IMR-90 (cell line): ENCODE measurements at regions not wholly inside any gene's neighbourhood (a gene's known extent, or its start where the extent isn't known, plus 50 kb on each side); places are given as distances from the start of the nearest gene placed in this dataset.

Experiments used
- ATAC-seq: fragments of 200-7000 bp; cut with Tn5 transposase; 2 replicates; pipeline ENCODE4 v1.9.1; 2020; ENCODE audit warnings: low read depth, mild to moderate bottlenecking, moderate library complexity
- BruUV-seq: library from RNA; stranded (reverse); fragments of 400-500 nt; replicated peaks from 2 replicates; lab custom pipeline; 2021; lab: Mats Ljungman, UMichigan
- CTCF ChIA-PET: fragments of 300-600 bp; formaldehyde crosslinking; extraction: SDS; loops from one replicate; lab custom pipeline; 2021; ENCODE audit warnings: antibody characterized with exemption; lab: Yijun Ruan, JAX
- POLR2A ChIA-PET: fragments of 300-600 bp; sonication (Branson Sonifier 250); formaldehyde crosslinking; loops from one replicate; lab custom pipeline; 2022; ENCODE audit warnings: antibody characterized with exemption; ENCODE audit not compliant: unreplicated experiment; lab: Charles Lee
- DNase-seq: peaks from one replicate; pipeline ENCODE4 v3.0.0; 2013
- H2AFZ ChIP-seq: replicated peaks from 2 replicates; pipeline ENCODE3; 2013; ENCODE audit warnings: low read length, mild to moderate bottlenecking; ENCODE audit not compliant: poor library complexity
- H2AK5ac ChIP-seq: 2 replicates; pipeline ENCODE4 v1.6.1; 2013; ENCODE audit warnings: low read depth, low read length, inconsistent platforms
- H2AK9ac ChIP-seq: replicated peaks from 2 replicates; pipeline ENCODE3; 2013; ENCODE audit warnings: mild to moderate bottlenecking, low read depth, low read length, moderate library complexity; ENCODE audit not compliant: poor library complexity
- H2BK120ac ChIP-seq: 2 replicates; pipeline ENCODE4 v1.6.1; 2013; ENCODE audit warnings: low read depth, low read length, inconsistent platforms
- H2BK15ac ChIP-seq: 3 replicates; pipeline ENCODE4 v1.6.1; 2013; ENCODE audit warnings: low read depth, low read length, inconsistent platforms
- H2BK20ac ChIP-seq: 2 replicates; pipeline ENCODE4 v1.6.1; 2013; ENCODE audit warnings: low read depth, mild to moderate bottlenecking, inconsistent platforms, low read length, moderate library complexity
- H2BK5ac ChIP-seq: 2 replicates; pipeline ENCODE4 v1.6.1; 2013; ENCODE audit warnings: mild to moderate bottlenecking, low read depth, low read length, inconsistent platforms; ENCODE audit not compliant: poor library complexity, severe bottlenecking
- H3K14ac ChIP-seq: replicated peaks from 2 replicates; pipeline ENCODE4 v1.6.1; 2013; ENCODE audit warnings: low read depth, low read length, inconsistent platforms
- H3K18ac ChIP-seq: 2 replicates; pipeline ENCODE4 v1.6.1; 2013; ENCODE audit warnings: low read depth, low read length, control low read depth
- H3K23ac ChIP-seq: 2 replicates; pipeline ENCODE4 v1.6.1; 2013; ENCODE audit warnings: low read depth, low read length, inconsistent platforms
- H3K27ac ChIP-seq: 2 replicates; pipeline ENCODE4 v1.5.1; 2013; ENCODE audit warnings: mild to moderate bottlenecking, control low read depth, low read length; ENCODE audit not compliant: insufficient read depth
- H3K27me3 ChIP-seq: 2 replicates; pipeline ENCODE4 v1.6.1; 2013; ENCODE audit warnings: low read length; ENCODE audit not compliant: control insufficient read depth, insufficient read depth
- H3K36me3 ChIP-seq: 2 replicates; pipeline ENCODE4 v1.6.1; 2013; ENCODE audit warnings: low read length, mixed read lengths; ENCODE audit not compliant: control insufficient read depth, insufficient read depth
- H3K4ac ChIP-seq: 2 replicates; pipeline ENCODE4 v1.6.1; 2013; ENCODE audit warnings: low read depth, low read length, inconsistent platforms
- H3K4me1 ChIP-seq: 2 replicates; pipeline ENCODE4 v1.6.1; 2013; ENCODE audit warnings: low read length, mixed read lengths; ENCODE audit not compliant: control insufficient read depth, insufficient read depth
- H3K4me2 ChIP-seq: 2 replicates; pipeline ENCODE4 v1.6.1; 2013; ENCODE audit warnings: low read depth, mild to moderate bottlenecking, control low read depth, low read length, moderate library complexity
- H3K4me3 ChIP-seq: 2 replicates; pipeline ENCODE4 v1.5.1; 2013; ENCODE audit warnings: low read depth, mild to moderate bottlenecking, control low read depth, low read length, moderate library complexity; ENCODE audit not compliant: insufficient read depth
- H3K56ac ChIP-seq: 2 replicates; pipeline ENCODE4 v1.6.1; 2013; ENCODE audit warnings: low read length, inconsistent platforms; ENCODE audit not compliant: insufficient read depth; ENCODE audit errors: extremely low read depth
- H3K79me1 ChIP-seq, 2 experiments: 2 replicates each; pipeline ENCODE4 v1.6.1; 2013; ENCODE audit warnings: low read length in 2 of 2, inconsistent platforms in 1 of 2, low read depth in 1 of 2
- H3K9ac ChIP-seq: 2 replicates; pipeline ENCODE4 v1.6.1; 2013; ENCODE audit warnings: low read depth, low read length, control low read depth
- H3K9me1 ChIP-seq: 2 replicates; pipeline ENCODE4 v1.6.1; 2013; ENCODE audit warnings: low read length, inconsistent platforms; ENCODE audit not compliant: insufficient read depth
- H3K9me3 ChIP-seq: 2 replicates; pipeline ENCODE4 v1.6.1; 2013; ENCODE audit warnings: low read length; ENCODE audit not compliant: control insufficient read depth, insufficient read depth
- H4K20me1 ChIP-seq: 2 replicates; pipeline ENCODE4 v1.6.1; 2013; ENCODE audit warnings: low read length, inconsistent platforms; ENCODE audit not compliant: insufficient read depth
- H4K5ac ChIP-seq: 2 replicates; pipeline ENCODE4 v1.6.1; 2013; ENCODE audit warnings: mild to moderate bottlenecking, low read depth, low read length, control low read depth
- H4K8ac ChIP-seq, 2 experiments: 2 replicates each; pipeline ENCODE4 v1.6.1; 2013; ENCODE audit warnings: low read depth in 2 of 2, low read length in 2 of 2, control low read depth in 1 of 2, inconsistent platforms in 1 of 2
- H4K91ac ChIP-seq: 2 replicates; pipeline ENCODE4 v1.6.1; 2013; ENCODE audit warnings: low read depth, low read length, inconsistent platforms; ENCODE audit not compliant: insufficient read depth
- BHLHE40 ChIP-seq: fragments of 150-350 bp; IDR thresholded peaks from 2 replicates; pipeline ENCODE4 v1.6.1; 2016; ENCODE audit warnings: mild to moderate bottlenecking, low read depth, low read length
- CEBPB ChIP-seq: IDR thresholded peaks from 2 replicates; pipeline ENCODE4 v1.6.1; 2012; ENCODE audit warnings: low read depth, low read length, improper control_type of control experiment
- CHD1 ChIP-seq: IDR thresholded peaks from 2 replicates; pipeline ENCODE4 v1.6.1; 2012; ENCODE audit warnings: low read depth, low read length, improper control_type of control experiment
- FOS ChIP-seq: fragments of 150-350 bp; IDR thresholded peaks from 2 replicates; pipeline ENCODE4 v1.6.1; 2016; ENCODE audit warnings: low read depth, low read length
- MAFK ChIP-seq: IDR thresholded peaks from 2 replicates; pipeline ENCODE4 v1.6.1; 2012; ENCODE audit warnings: low read depth, low read length, improper control_type of control experiment
- MAZ ChIP-seq: IDR thresholded peaks from 2 replicates; pipeline ENCODE4 v1.6.1; 2012; ENCODE audit warnings: low read depth, mild to moderate bottlenecking, low read length, improper control_type of control experiment, moderate library complexity, borderline replicate concordance
- MXI1 ChIP-seq: IDR thresholded peaks from 2 replicates; pipeline ENCODE4 v1.6.1; 2012; ENCODE audit warnings: low read depth, mild to moderate bottlenecking, low read length, moderate library complexity, borderline replicate concordance
- NFE2L2 ChIP-seq: fragments of 150-350 bp; IDR thresholded peaks from 2 replicates; pipeline ENCODE4 v1.6.1; 2016; ENCODE audit warnings: low read depth, mild to moderate bottlenecking, low read length
- POLR2A ChIP-seq: IDR thresholded peaks from 2 replicates; pipeline ENCODE4 v1.6.1; 2012; ENCODE audit warnings: mild to moderate bottlenecking, low read depth, low read length
- RAD21 ChIP-seq: IDR thresholded peaks from 2 replicates; pipeline ENCODE4 v1.6.1; 2012; ENCODE audit warnings: low read length, improper control_type of control experiment
- RCOR1 ChIP-seq: IDR thresholded peaks from 2 replicates; pipeline ENCODE4 v1.6.1; 2012; ENCODE audit warnings: mild to moderate bottlenecking, low read length, improper control_type of control experiment; ENCODE audit not compliant: insufficient replicate concordance
- RFX5 ChIP-seq: IDR thresholded peaks from 2 replicates; pipeline ENCODE4 v1.8.0; 2012; ENCODE audit warnings: low read depth, mild to moderate bottlenecking, low read length, moderate library complexity
- SMC3 ChIP-seq: fragments of 150-350 bp; IDR thresholded peaks from 2 replicates; pipeline ENCODE4 v1.6.1; 2016; ENCODE audit warnings: low read depth, mild to moderate bottlenecking, antibody characterized with exemption, low read length, moderate library complexity
- WGBS, 2 experiments: methylation state at CpG; one replicate each; pipeline versions ENCODE4 v1.1.5 to v1.1.7; 2013; ENCODE audit warnings: missing lambda C conversion rate in 2 of 2; ENCODE audit not compliant: insufficient read length in 1 of 2; ENCODE audit errors: extremely low coverage in 2 of 2; 5-methylcytosine and 5-hydroxymethylcytosine counted together
- dilution Hi-C: fragments of 300-500 bp; cut with HindIII; formaldehyde crosslinking; loops from one replicate; pipeline ENCODE4 v1.14.3; 2018; ENCODE audit warnings: low sequenced_read_pairs; ENCODE audit not compliant: unreplicated experiment
- in situ Hi-C: fragments of 300-500 bp; cut with MboI; formaldehyde crosslinking; loops from 3 replicates; pipeline ENCODE4 v1.14.3; 2019; ENCODE audit warnings: low sequenced_read_pairs, inconsistent platforms, mixed read lengths
- intact Hi-C: fragments of 100-400 bp; cut with micrococcal nuclease; formaldehyde crosslinking; loops from 2 replicates; pipeline ENCODE4 v1.10.0; 2022
- TF ChIP-seq, protein P1 (sequence below): conservative IDR thresholded peaks from 2 replicates; pipeline ENCODE4 v1.5.1; 2012; ENCODE audit warnings: mild to moderate bottlenecking, low read depth, low read length, improper control_type of control experiment
- TF ChIP-seq, protein P2 (sequence below): fragments of 150-350 bp; IDR thresholded peaks from 2 replicates; pipeline ENCODE4 v1.6.1; 2017; ENCODE audit warnings: mild to moderate bottlenecking, antibody characterized with exemption, low read length, low read depth
- TF ChIP-seq, protein P3 (sequence below): fragments of 150-350 bp; IDR thresholded peaks from 2 replicates; pipeline ENCODE4 v1.6.1; 2016; ENCODE audit warnings: low read depth, mild to moderate bottlenecking, low read length, moderate library complexity, borderline replicate concordance

DNA sequence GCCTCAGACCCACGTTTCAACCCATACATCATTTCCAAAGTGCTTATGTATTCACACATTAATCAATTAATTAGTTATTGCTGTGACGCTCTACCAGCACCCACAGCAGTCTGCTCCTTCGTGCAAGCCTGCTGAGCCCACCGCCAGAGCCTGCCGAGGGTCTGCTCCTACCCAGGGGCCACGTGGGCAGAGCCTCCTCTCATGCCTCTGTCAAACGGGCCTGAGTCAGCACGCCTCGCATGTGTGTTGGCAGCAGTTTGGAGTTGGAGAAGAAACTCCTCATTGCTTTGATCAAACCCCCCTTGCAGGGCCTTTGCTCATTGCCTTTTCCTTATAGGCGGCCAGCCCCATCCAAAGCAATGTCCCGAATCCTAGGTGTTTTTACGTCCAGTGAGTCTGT, 256.2 kb upstream of the IRX4 start:
- H4K8ac ChIP-seq, result no peak overlapping the region
- no peaks in the 10 kb centered on the region for H3K9me1 ChIP-seq
- H3K14ac ChIP-seq, result no peak overlapping the region
- H2BK5ac ChIP-seq, result no peak overlapping the region
- TF ChIP-seq CEBPB, result no peak
- TF ChIP-seq, protein P1, sequence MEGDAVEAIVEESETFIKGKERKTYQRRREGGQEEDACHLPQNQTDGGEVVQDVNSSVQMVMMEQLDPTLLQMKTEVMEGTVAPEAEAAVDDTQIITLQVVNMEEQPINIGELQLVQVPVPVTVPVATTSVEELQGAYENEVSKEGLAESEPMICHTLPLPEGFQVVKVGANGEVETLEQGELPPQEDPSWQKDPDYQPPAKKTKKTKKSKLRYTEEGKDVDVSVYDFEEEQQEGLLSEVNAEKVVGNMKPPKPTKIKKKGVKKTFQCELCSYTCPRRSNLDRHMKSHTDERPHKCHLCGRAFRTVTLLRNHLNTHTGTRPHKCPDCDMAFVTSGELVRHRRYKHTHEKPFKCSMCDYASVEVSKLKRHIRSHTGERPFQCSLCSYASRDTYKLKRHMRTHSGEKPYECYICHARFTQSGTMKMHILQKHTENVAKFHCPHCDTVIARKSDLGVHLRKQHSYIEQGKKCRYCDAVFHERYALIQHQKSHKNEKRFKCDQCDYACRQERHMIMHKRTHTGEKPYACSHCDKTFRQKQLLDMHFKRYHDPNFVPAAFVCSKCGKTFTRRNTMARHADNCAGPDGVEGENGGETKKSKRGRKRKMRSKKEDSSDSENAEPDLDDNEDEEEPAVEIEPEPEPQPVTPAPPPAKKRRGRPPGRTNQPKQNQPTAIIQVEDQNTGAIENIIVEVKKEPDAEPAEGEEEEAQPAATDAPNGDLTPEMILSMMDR, result no peak
- TF ChIP-seq MAZ, result no peak
- no peak for TF ChIP-seq SMC3
- TF ChIP-seq, protein P2, sequence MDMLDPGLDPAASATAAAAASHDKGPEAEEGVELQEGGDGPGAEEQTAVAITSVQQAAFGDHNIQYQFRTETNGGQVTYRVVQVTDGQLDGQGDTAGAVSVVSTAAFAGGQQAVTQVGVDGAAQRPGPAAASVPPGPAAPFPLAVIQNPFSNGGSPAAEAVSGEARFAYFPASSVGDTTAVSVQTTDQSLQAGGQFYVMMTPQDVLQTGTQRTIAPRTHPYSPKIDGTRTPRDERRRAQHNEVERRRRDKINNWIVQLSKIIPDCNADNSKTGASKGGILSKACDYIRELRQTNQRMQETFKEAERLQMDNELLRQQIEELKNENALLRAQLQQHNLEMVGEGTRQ, result no peak
- no peak for TF ChIP-seq RFX5
- TF ChIP-seq, protein P3, sequence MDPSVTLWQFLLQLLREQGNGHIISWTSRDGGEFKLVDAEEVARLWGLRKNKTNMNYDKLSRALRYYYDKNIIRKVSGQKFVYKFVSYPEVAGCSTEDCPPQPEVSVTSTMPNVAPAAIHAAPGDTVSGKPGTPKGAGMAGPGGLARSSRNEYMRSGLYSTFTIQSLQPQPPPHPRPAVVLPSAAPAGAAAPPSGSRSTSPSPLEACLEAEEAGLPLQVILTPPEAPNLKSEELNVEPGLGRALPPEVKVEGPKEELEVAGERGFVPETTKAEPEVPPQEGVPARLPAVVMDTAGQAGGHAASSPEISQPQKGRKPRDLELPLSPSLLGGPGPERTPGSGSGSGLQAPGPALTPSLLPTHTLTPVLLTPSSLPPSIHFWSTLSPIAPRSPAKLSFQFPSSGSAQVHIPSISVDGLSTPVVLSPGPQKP, result no peak
- TF ChIP-seq FOS, result no peak
- TF ChIP-seq MXI1, result no peak
- no peak for TF ChIP-seq CHD1
- no peak for TF ChIP-seq BHLHE40
- TF ChIP-seq MAFK, result no peak
- no peak for TF ChIP-seq RAD21
- TF ChIP-seq POLR2A, result no peak
- no peak for TF ChIP-seq NFE2L2
- no peak for TF ChIP-seq RCOR1
- ChIA-PET POLR2A (no interaction called here), CTCF (no interaction called here)
- intact Hi-C loops (no loop called here), in situ Hi-C loops (no loop called here), dilution Hi-C loops (no loop called here)
- H3K18ac ChIP-seq, result no peak overlapping the region
- WGBS, 2 experiments, result no CpG with 5 or more reads among the region's 12 CpGs
- no peak overlapping the region for H2BK15ac ChIP-seq
- no peak overlapping the region for H3K4ac ChIP-seq
- no peak overlapping the region for H4K91ac ChIP-seq
- no peak overlapping the region for H2AK5ac ChIP-seq
- no peak overlapping the region for H3K9ac ChIP-seq
- no peak overlapping the region for H2AK9ac ChIP-seq
- no peaks in the 10 kb centered on the region for H3K27me3 ChIP-seq
- no peak overlapping the region for H3K4me3 ChIP-seq
- no peaks in the 10 kb centered on the region for H3K79me1 ChIP-seq
- no peaks in the 10 kb centered on the region for H3K4me1 ChIP-seq
- H3K9me3 ChIP-seq, result peaks cover 42% of the 10 kb centered on the region
- no peak overlapping the region for H2BK120ac ChIP-seq
- no peak overlapping the region for H3K27ac ChIP-seq
- DNase-seq, result no peak
- no peak overlapping the region for H3K4me2 ChIP-seq
- BruUV-seq, result no TSS peak
- H2AFZ ChIP-seq, result no peak overlapping the region
- H3K56ac ChIP-seq, result no peak overlapping the region
- ATAC-seq, result no peak
- no peak overlapping the region for H4K5ac ChIP-seq
- no peaks in the 10 kb centered on the region for H3K36me3 ChIP-seq
- H4K20me1 ChIP-seq, result no peaks in the 10 kb centered on the region
- no peak overlapping the region for H3K23ac ChIP-seq
- H2BK20ac ChIP-seq, result no peak overlapping the region
